Right lobe of liver (tissue), 6 donors: ENCODE measurements at regions not wholly inside any gene's neighbourhood (a gene's known extent, or its start where the extent isn't known, plus 50 kb on each side); places are given as distances from the start of the nearest gene placed in this dataset.
"Not testable (repeated sequence)": the region's sequence is repeated elsewhere in the genome, so short reads cannot be mapped to it uniquely, and the experiment has no call there.

Source experiments
- ATAC-seq, 4 donors: fragments of 200-7000 bp; cut with Tn5 transposase; one replicate each; pipeline ENCODE4 v1.9.1; 2020; ENCODE audit warnings: mild to moderate bottlenecking in 4 of 4, moderate library complexity in 4 of 4
- DNase-seq, 3 donors: peaks; one replicate each; pipeline ENCODE4 v3.0.0-alpha.2; 2020
- H3K27ac ChIP-seq, 3 donors: fragments of 200-600 bp; one replicate each; pipeline ENCODE4 v1.8.0; 2022
- H3K27me3 ChIP-seq, 2 donors: fragments of 200-600 bp; one replicate each; pipeline ENCODE4 v1.8.0; 2022
- H3K36me3 ChIP-seq, 4 donors: fragments of 200-600 bp; sonication (generic) in 1 of 4; one replicate each; pipeline versions ENCODE4 v1.5.1 to v1.8.0; 2017 to 2022; ENCODE audit warnings: control low read depth in 1 of 4
- H3K4me1 ChIP-seq, 4 donors: fragments of 200-600 bp; sonication (generic) in 1 of 4; one replicate each; pipeline versions ENCODE4 v1.5.1 to v1.8.0; 2017 to 2022; ENCODE audit warnings: control low read depth in 1 of 4
- H3K4me3 ChIP-seq, 3 donors: fragments of 200-600 bp; one replicate each; pipeline ENCODE4 v1.8.0; 2022
- H3K9me3 ChIP-seq, 4 donors: fragments of 200-600 bp; sonication (generic) in 1 of 4; one replicate each; pipeline versions ENCODE4 v1.5.1 to v1.8.0; 2017 to 2022; ENCODE audit warnings: control low read depth in 1 of 4
- WGBS: methylation state at CpG from one replicate; pipeline ENCODE4 v1.1.6; 2018; ENCODE audit warnings: low coverage, low lambda C conversion rate; ENCODE audit not compliant: insufficient coverage; ENCODE audit errors: missing lambda C conversion rate; 5-methylcytosine and 5-hydroxymethylcytosine counted together
- intact Hi-C, 2 donors: fragments of 100-400 bp; cut with DNase I; formaldehyde crosslinking; loops; one replicate each; pipeline versions ENCODE4 v1.11.2 to v1.14.1; 2022
- microRNA-seq, 2 donors: library from miRNA; unstranded; fragments of <30 nt; microRNA quantifications; one replicate each; pipeline ENCODE4, GENCODE V29; 2019 to 2020
- small RNA-seq, 2 experiments: library from RNA; depleted of rRNA; stranded (forward); fragments of <200 nt; gene quantifications; one replicate each; pipeline ENCODE3, GENCODE V24; 2016
- donor health status: DM: no; HTN: yes; CAD: no.
- donor health status: DM: no; HTN: no; CAD: no.
- donor health status: DM: no; HTN: no; CAD: no.
- donor health status: DM: no; HTN: yes; CAD: no.
- donor health status: DM: no; HTN: yes; CAD: no.

DNA sequence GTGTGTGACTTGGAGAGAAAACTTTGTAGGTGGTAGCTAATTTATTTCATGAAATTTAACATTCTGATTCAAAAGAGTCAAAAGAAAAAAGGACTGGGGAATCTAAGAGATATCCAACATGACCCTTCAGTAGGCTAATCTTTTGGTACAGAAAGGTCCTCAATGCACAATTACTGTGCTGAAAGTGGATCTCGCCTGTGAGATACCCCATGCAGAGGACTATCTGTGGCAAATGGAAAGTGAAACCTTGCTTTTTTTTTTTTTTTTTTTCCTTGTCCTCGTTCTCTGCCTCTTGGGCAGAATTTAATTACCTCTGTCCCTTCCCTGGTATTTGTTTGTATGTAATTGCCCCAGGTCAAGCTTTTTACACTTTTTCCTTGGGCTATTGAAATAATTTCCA lies 93.2 kb upstream of the POTEB2 start:
- H3K27ac ChIP-seq, ATAC-seq, intact Hi-C loops, H3K4me3 ChIP-seq, H3K36me3 ChIP-seq, H3K4me1 ChIP-seq, H3K9me3 ChIP-seq, DNase-seq, H3K27me3 ChIP-seq: not testable (repeated sequence)
- 0% methylated on average over 1 of the region's 2 CpGs for whole genome bisulfite sequencing

DNA sequence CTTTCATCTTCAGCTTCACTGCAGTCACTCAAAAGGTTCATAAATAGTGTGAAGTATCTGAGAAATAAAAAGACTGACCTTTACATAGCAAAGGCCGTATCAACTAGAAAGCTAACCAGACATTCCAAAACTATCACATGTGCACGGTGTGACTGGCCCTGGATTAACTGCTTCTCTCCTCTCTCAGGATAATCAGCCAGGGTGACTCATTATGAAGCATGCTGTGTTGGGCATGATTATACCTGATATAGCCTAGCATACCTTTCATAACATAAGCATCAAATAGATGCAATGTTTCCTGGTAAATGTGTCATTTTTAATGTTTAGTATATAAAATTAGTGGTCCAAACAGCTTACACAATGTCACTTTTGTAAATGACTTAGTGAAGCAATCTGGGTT lies 63.2 kb upstream of the POTEB2 start:
- WGBS, result no CpG with 5 or more reads among the region's 2 CpGs
- DNase-seq, intact Hi-C loops, H3K9me3 ChIP-seq, H3K27me3 ChIP-seq, H3K27ac ChIP-seq, H3K36me3 ChIP-seq, H3K4me3 ChIP-seq, H3K4me1 ChIP-seq, ATAC-seq: not testable (repeated sequence)

Small RNAs in the stretch of these regions (microRNA-seq; reads per million reads assigned to microRNA genes)
- 0 reads per million in 2 donors for gene MIR5701-1

Small RNAs in the stretch of these regions (small RNA-seq; reads per million reads assigned to genes)
- 0 reads per million in 2 experiments for gene IGHD1OR15-1B
- gene IGHD2OR15-2B, result 0 reads per million in 2 experiments
- 0 reads per million in 2 experiments for gene IGHD3OR15-3B
- 0 reads per million in 2 experiments for gene IGHD4OR15-4B
- gene IGHD5OR15-5B, result 0 reads per million in 2 experiments
- gene MIR5701-1, result 0 reads per million in 2 experiments
- 0 reads per million in 2 experiments for gene RN7SL400P
